ENCODE measurements at regions not wholly inside any gene's neighbourhood (a gene's known extent, or its start where the extent isn't known, plus 50 kb on each side); places are given as distances from the start of the nearest gene placed in this dataset.

- Histone ChIP-seq H3K4me3 (no peak overlapping the region), H3K4me1 (no peaks in the 10 kb centered on the region), H3K36me3 (no peaks in the 10 kb centered on the region), H3K9me3 (no peaks in the 10 kb centered on the region), H3K27me3 (replicated peaks in 1 of 7) (peaks cover 0 to 37% (median 0%) of the 10 kb centered on the region in 7 donors), H3K27ac (no peak overlapping the region)
- 51 to 66% (median 61%) methylated on average over 3 of the region's 3 CpGs for WGBS, 5 donors
- DNase-seq = no peak
- intact Hi-C loops (cut with DNase I; ENCODE audit: low total_unique reads) = no loop called here
- TF ChIP-seq POLR2AphosphoS5 (IDR thresholded peaks at IDR 0.05) (no peak), CTCF (IDR thresholded peaks at IDR 0.05 in 8 of 11, conservative IDR thresholded peaks at IDR 0.05 in 3 of 11) (no peak), POLR2A (IDR thresholded peaks at IDR 0.05) (no peak)
Measured at GRCh38 chr1:34618381-34618780, 136.5 kb upstream of the GJB5 start.

DNA sequence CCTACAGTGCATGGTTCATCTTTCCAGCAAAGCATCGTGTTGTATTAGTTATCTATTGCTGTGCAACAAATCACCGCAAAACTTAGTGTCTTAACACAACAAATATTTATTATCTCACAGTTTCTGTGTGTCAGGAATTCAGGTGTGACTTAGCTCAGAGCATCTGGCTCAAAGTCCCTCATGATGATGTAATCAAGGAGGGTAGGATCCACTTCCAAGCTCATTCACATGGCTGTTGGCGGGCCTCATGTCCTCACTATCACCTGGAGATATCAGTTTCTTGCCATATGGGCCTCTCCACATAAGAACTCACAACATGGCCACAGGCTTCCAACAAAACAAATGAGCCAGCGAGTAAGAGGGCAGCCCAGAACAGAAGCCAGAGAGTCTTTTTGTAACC, 135.6 kb upstream of the GJB5 start:
- Histone ChIP-seq H3K27me3 (replicated peaks in 1 of 7) (peaks cover 0 to 43% (median 0%) of the 10 kb centered on the region in 7 donors), H3K36me3 (no peaks in the 10 kb centered on the region), H3K27ac (no peak overlapping the region), H3K4me3 (no peak overlapping the region), H3K4me1 (no peaks in the 10 kb centered on the region), H3K9me3 (no peaks in the 10 kb centered on the region)
- no peak for TF ChIP-seq POLR2AphosphoS5 (IDR thresholded peaks at IDR 0.05)
- TF ChIP-seq CTCF (IDR thresholded peaks at IDR 0.05 in 8 of 11, conservative IDR thresholded peaks at IDR 0.05 in 3 of 11) = no peak
- TF ChIP-seq POLR2A (IDR thresholded peaks at IDR 0.05) = no peak
- WGBS, 5 donors = 74 to 87% (median 79%) methylated on average over 4 of the region's 4 CpGs
- intact Hi-C loops (cut with DNase I; ENCODE audit: low total_unique reads) = no loop called here
- no peak for DNase-seq

DNA sequence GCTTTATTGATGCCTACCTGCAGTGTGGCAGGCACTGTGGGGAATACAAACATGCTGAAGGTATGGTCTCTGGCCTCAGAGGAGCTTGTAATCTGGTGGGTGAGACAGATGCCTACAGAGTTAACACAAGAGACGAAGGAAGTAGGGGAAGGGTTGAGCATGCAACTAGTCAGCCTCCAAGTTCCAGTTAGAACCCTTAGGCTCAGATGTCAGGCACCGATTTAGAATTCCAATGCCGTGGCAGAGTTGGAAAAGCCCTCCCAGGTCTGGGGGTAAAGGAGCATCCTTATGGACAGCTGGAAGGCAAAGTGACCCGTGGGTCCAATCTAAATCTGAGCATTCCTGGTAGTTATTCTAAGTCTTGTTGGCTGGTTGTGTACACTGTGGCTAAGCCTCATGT, 132.9 kb upstream of the GJB5 start:
- TF ChIP-seq POLR2A (IDR thresholded peaks at IDR 0.05) = no peak
- TF ChIP-seq CTCF (IDR thresholded peaks at IDR 0.05 in 8 of 11, conservative IDR thresholded peaks at IDR 0.05 in 3 of 11) = no peak
- no peak for TF ChIP-seq POLR2AphosphoS5 (IDR thresholded peaks at IDR 0.05)
- Histone ChIP-seq H3K9me3 (no peaks in the 10 kb centered on the region), H3K27ac (no peak overlapping the region), H3K36me3 (no peaks in the 10 kb centered on the region), H3K4me3 (no peak overlapping the region), H3K27me3 (replicated peaks in 1 of 7) (peaks cover 0 to 56% (median 0%) of the 10 kb centered on the region in 7 donors), H3K4me1 (no peaks in the 10 kb centered on the region)
- intact Hi-C loops (cut with DNase I; ENCODE audit: low total_unique reads) = no loop called here
- WGBS, 5 donors = 64 to 78% (median 77%) methylated on average over 4 of the region's 4 CpGs
- no peak for DNase-seq

GRCh38 chr1:34625521-34626015, 129.3 kb upstream of the GJB5 start:
- H3K9me3 ChIP-seq = no peaks in the 10 kb centered on the region
- TF ChIP-seq POLR2AphosphoS5 (IDR thresholded peaks at IDR 0.05) = no peak
- TF ChIP-seq POLR2A (IDR thresholded peaks at IDR 0.05) = no peak
- TF ChIP-seq CTCF (IDR thresholded peaks at IDR 0.05 in 8 of 11, conservative IDR thresholded peaks at IDR 0.05 in 3 of 11) = no peak
- no peaks in the 10 kb centered on the region for H3K36me3 ChIP-seq
- no peaks in the 10 kb centered on the region for H3K4me1 ChIP-seq
- WGBS, 5 donors = 44 to 57% (median 50%) methylated on average over 6 of the region's 6 CpGs
- intact Hi-C loops (cut with DNase I; ENCODE audit: low total_unique reads) = no loop called here
- H3K27me3 ChIP-seq (replicated peaks in 1 of 7) = peaks cover 0 to 34% (median 0%) of the 10 kb centered on the region in 7 donors
- no peak overlapping the region for H3K27ac ChIP-seq
- H3K4me3 ChIP-seq = no peak overlapping the region
- DNase-seq = no peak
